ENCODE measurements at regions not wholly inside any gene's neighbourhood (a gene's known extent, or its start where the extent isn't known, plus 50 kb on each side); places are given as distances from the start of the nearest gene placed in this dataset.

DNA sequence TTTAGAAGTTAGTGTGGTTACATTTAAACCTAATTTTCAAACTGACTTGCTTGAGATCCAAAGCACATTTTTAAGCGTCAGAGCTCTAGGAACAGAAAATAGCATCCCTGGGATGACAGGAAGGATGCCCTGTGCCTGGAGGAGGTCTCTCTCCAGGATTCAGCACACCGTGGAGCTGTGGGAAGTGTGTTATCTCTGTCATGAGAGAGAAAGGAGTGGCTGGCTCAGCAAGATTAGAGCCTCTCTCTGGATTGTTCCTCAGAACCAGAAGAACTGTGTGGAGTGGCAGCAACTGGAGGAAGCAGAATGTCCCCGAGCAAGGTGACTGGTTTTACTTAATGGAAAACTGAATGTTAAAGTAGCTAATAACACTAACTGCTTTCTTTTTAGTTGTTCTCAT, 233.6 kb upstream of the TGFBR2 start:
- no peak for DNase-seq

- no peak for DNase-seq
These were observed 221.8 kb upstream of the TGFBR2 start for GRCh38 chr3:30384546-30385072.

GRCh38 chr3:30393079-30393478, 213.3 kb upstream of the TGFBR2 start:
- DNase-seq: no peak

DNA sequence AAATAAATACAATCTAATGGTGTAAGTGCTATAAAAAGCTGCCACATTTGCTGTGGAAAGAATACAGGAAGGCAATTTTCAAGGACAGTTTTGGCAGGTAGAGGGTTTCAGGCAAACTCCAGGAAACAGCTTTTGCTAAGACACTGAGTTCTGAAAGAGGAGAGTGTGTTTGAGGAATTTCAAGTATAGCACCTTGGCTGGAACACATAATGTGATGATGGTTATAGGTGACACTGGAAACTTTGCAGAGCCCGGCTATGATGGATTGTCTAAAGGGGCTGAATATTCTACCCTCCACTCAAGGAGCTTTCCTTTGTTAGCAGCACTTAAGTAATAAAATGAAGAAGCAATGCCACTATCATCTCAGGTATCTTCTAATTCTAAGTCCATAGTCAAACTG, 209.4 kb upstream of the TGFBR2 start:
- DNase-seq: no peak

- DNase-seq: no peak
These were observed 206.8 kb upstream of the TGFBR2 start for GRCh38 chr3:30399394-30400181.

DNA sequence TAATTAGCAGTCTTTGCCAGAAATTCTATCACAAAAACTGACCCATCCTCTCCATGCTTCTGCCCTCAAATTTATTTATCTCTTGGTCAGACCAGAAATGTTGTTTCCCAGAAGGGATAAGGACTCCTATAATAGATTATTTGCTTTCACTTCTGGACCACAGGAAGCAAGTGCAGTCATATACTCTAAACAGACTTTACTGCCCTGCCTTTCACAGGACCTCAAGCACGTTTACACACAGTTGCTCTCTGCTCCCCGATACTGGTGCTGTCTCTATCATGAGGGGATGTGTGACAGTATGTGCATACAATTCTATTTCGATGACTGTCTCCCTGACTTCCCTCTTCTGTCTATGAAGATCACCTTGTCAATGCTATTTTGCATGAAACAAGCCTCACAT, 205.5 kb upstream of the TGFBR2 start:
- DNase-seq: peak in 1 of 2 experiments; percentile 1

DNA sequence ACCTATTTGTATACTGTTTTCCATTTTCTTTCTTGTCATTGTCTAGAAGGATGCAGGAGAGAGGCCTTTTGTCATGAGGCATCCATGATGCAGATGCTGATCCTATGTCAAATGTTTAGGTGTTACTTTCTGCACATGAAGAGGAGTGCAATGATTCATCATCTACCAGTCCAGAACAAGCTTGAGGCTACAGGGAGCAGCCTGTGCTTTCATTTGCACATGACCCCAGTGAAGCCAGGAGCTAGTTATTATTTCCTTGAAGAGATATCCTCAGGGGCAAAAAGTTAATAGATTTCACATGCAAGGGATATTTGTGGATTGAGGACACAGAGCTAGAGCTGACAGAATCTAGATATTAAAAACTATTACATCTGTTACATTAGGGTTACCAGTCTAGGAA, 204.4 kb upstream of the TGFBR2 start:
- DNase-seq: no peak

GRCh38 chr3:30407651-30408050, 198.8 kb upstream of the TGFBR2 start:
- no peak for DNase-seq

GRCh38 chr3:30408105-30408557, 198.3 kb upstream of the TGFBR2 start:
- DNase-seq: no peak

GRCh38 chr3:30418443-30418842, 188.0 kb upstream of the TGFBR2 start:
- DNase-seq: no peak

DNA sequence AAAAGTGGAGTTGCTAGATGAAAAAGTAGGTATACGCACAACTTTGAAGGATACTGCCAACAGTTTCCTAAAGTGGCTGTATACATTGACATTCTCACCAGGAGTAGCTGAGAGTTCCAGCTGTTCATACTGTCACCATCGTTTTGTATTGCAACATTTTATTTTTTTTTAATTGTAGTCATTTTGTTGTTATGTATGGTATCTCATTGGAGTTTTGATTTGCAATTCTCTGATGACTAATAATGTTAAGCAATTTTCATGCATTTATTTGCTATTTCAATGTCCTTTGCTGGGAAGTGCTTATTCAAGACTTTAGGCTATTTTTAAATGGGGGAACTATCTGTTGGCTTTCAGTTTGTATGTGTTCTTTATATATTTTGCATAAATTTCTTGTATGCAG, 185.1 kb upstream of the TGFBR2 start:
- no peak for DNase-seq

GRCh38 chr3:30426293-30426993, 180.0 kb upstream of the TGFBR2 start:
- no peak for DNase-seq

- no peak for DNase-seq
These were observed 178.2 kb upstream of the TGFBR2 start for GRCh38 chr3:30428251-30428650.

DNA sequence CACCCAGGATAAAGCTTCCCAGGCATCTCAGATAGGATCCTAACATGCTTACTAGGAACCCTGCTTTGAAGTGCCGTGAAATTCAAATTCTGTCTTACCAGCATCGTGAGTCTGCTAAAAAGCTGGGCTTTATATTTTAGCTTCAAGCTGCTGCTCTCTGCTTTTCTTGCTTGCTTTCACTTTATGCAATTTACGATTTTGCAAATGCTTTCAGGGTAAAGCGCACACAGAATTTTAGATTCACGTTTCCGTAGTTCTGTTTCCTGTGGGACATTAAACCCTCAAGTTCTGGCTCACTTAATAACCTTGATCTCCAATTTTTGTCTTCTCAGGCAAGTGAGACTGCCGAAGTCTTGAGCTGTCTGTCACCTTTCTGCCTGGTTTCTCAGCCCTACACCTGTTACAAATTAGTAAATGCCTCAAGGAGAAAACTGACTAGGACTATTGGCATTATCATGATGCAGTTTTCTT, 170.5 kb upstream of the TGFBR2 start:
- DNase-seq: no peak

DNA sequence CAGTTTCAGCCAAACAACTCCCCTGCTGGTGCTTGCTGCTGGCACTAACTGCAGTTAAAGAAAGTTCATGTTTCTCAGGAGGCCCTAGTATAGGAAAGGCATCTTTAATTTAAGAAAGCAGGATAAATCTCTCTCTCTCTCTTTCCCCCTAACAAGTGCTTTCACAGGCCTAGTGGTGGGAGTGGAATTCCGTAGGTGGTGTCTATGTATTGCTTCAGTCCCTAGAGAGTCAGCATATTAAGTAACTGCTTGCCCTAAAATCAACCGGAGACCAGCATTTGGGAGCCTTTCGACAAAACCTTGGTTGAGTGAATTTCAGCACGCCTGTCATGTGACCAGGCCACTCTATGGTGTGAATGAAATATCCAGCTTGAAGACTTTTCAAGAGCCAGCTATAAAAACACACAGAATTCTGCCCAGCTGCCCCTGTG, 169.2 kb upstream of the TGFBR2 start:
- no peak for DNase-seq

GRCh38 chr3:30438126-30438525, 168.3 kb upstream of the TGFBR2 start:
- no peak for DNase-seq

- DNase-seq: no peak
These were observed 166.8 kb upstream of the TGFBR2 start for GRCh38 chr3:30439451-30440053.

DNA sequence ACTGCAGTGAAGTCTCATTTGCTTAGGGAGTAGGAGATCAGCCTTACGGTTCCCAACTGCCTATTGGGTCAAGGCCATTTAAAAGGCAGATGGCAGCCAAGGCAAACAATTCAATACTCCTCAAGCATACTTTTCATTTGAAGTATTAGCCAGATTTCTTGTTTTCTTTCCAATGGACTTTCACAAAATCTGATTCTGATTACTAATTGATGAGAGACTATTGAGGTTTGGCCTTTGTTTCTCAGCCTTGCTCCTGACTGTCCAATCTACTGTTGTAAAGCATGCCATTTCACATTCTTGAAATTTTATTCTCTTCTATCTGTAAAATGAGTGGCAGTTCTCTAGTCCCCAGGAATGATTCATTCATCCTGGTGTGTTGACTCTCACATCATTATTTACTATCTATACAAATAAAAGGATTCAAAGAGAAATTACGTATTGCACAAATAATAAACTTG, 166.2 kb upstream of the TGFBR2 start:
- DNase-seq: no peak

GRCh38 chr3:30440880-30441279, 165.5 kb upstream of the TGFBR2 start:
- no peak for DNase-seq

- DNase-seq: no peak
These were observed 162.4 kb upstream of the TGFBR2 start for GRCh38 chr3:30443756-30444673.

DNA sequence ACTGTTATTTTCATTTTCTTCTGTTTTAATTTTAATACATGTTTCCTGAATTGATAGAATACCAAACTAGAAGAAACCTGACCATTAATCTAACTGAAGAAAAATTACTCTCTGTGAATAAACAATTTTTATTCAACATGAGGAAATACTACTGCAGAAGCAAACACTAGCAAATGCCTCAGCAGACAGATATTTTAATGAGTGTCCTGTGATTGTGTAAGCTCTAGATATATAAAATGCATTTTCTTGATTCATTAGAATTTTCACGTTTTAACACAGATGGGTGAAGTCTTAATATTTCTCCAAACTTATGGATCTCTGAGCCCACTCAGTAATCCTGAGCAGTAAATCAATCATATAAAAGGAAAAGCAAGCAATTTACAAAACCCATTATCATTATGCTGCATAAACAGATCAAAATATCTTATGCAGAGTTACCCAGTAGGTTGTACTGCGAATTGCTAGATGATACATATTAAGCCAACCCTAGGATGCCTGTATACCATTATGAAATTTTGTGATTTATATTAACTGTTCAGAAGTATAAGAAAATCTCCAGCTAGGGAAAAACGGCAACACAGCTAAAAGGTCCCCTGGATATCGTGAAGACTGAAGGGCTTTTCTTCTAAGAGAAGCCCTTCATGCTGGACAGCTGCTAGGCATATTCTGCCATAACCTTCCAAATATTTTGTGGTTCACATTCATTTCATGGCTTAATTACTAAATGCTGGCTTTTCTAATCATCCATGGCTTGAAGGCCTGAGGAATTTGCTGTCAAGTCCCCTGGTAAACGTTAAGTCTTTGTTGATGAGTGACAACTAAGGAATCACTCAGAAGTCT, 157.7 kb upstream of the TGFBR2 start:
- DNase-seq: no peak

DNA sequence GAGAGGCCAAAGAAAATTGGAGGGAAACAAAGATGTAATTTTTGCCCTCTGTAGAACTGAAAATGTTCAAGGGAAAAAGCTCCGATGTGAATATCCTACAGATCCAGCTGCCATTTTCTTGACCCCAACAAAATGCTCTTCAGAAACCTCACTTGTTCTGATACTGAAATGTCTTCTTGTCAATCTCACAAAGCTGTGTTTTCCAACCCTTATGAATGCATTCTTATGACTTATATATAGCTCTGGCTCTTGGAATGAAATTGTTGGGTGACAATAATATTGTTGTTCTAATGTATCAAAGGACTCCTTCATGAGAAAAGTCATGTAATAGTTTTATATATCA, 157.1 kb upstream of the TGFBR2 start:
- DNase-seq: no peak

Data from SHP77 (cell line).